ENCODE measurements at regions not wholly inside any gene's neighbourhood (a gene's known extent, or its start where the extent isn't known, plus 50 kb on each side); places are given as distances from the start of the nearest gene placed in this dataset.

- DNase-seq (ENCODE audit: low spot score) = no peak
These were observed 58.7 kb upstream of the ARHGEF26 start for GRCh38 chr3:154062513-154062912.

GRCh38 chr3:154071146-154071545, 50.0 kb upstream of the ARHGEF26 start:
- no peak for DNase-seq (ENCODE audit: low spot score)
